ENCODE measurements at regions not wholly inside any gene's neighbourhood (a gene's known extent, or its start where the extent isn't known, plus 50 kb on each side); places are given as distances from the start of the nearest gene placed in this dataset.

DNA sequence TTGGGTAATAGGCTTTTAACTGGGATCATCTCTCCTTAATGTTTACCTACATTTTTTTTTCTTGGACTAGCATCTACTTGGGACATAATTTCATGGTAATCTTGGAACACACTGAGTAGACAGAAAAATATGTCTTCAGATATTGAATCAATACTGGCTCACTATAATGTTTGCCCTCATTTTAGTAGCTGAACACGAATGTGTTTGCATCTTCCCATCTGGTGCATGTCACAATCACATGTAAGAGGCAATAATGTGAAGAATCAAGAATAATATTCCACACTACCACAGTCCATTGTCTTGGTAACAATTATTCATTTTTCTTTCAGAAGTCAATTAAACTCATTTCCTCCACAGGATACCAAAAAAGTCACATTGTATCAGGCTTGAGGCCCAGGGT lies 382.7 kb upstream of the CDH10 start:
- Histone ChIP-seq H3K4me3 (no peak overlapping the region), H3K4me1 (ENCODE audit: low read depth) (no peaks in the 10 kb centered on the region), H3K36me3 (ENCODE audit: low read depth) (no peaks in the 10 kb centered on the region), H3K9me3 (peaks cover 38% of the 10 kb centered on the region)
- DNase-seq = no peak
- intact Hi-C loops (cut with DNase I, micrococcal nuclease) = no loop called here
- ATAC-seq = no peak
- TF ChIP-seq, protein P1, sequence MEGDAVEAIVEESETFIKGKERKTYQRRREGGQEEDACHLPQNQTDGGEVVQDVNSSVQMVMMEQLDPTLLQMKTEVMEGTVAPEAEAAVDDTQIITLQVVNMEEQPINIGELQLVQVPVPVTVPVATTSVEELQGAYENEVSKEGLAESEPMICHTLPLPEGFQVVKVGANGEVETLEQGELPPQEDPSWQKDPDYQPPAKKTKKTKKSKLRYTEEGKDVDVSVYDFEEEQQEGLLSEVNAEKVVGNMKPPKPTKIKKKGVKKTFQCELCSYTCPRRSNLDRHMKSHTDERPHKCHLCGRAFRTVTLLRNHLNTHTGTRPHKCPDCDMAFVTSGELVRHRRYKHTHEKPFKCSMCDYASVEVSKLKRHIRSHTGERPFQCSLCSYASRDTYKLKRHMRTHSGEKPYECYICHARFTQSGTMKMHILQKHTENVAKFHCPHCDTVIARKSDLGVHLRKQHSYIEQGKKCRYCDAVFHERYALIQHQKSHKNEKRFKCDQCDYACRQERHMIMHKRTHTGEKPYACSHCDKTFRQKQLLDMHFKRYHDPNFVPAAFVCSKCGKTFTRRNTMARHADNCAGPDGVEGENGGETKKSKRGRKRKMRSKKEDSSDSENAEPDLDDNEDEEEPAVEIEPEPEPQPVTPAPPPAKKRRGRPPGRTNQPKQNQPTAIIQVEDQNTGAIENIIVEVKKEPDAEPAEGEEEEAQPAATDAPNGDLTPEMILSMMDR (IDR thresholded peaks at IDR 0.05) = no peak

DNA sequence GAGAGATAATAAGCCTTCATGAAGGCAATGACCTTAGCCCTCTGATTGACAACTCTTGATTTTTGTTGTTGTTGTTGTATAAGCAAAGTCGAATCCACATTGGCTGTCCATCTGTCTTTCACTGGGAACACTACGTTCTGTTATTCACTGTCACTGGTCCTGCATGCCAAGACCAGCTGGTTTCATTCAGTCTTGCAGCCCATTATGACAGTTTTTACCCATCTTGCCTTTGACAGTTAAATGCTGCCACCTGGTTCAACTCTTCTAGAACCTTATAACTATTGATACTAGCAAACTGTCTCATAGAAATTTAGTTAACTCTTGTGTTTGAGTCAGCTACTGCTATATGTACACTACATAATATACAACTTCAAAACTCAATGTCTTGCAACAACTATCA lies 382.3 kb upstream of the CDH10 start:
- Histone ChIP-seq H3K9me3 (peaks cover 34% of the 10 kb centered on the region), H3K36me3 (ENCODE audit: low read depth) (no peaks in the 10 kb centered on the region), H3K4me1 (ENCODE audit: low read depth) (no peaks in the 10 kb centered on the region), H3K4me3 (no peak overlapping the region)
- ATAC-seq (no peak), DNase-seq (no peak)
- TF ChIP-seq, protein P1 (IDR thresholded peaks at IDR 0.05) = no peak
- intact Hi-C loops (cut with DNase I, micrococcal nuclease) = no loop called here

DNA sequence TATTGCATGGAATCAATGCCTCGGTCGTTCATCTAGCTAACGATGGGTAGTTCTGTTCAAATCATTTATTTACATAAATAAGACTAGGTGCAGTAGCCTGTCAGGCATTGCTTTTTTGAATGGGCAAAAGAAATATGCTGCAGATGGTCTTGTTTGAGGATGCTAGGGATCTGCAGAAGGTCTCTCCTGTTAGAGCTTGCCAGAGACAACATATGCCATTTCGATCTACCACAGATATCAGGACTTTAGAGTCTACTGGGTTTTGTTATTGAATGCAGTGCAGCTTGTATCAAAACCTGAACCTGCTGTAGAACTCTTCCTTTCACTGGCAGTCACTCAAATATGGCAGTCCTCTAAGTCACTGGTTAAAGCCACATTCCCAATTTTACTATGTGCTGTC lies 381.1 kb upstream of the CDH10 start:
- ATAC-seq = no peak
- Histone ChIP-seq H3K36me3 (ENCODE audit: low read depth) (no peaks in the 10 kb centered on the region), H3K4me3 (no peak overlapping the region), H3K9me3 (peaks cover 34% of the 10 kb centered on the region), H3K4me1 (ENCODE audit: low read depth) (no peaks in the 10 kb centered on the region)
- intact Hi-C loops (cut with DNase I, micrococcal nuclease) = no loop called here
- TF ChIP-seq, protein P1 (IDR thresholded peaks at IDR 0.05) = no peak
- no peak for DNase-seq

DNA sequence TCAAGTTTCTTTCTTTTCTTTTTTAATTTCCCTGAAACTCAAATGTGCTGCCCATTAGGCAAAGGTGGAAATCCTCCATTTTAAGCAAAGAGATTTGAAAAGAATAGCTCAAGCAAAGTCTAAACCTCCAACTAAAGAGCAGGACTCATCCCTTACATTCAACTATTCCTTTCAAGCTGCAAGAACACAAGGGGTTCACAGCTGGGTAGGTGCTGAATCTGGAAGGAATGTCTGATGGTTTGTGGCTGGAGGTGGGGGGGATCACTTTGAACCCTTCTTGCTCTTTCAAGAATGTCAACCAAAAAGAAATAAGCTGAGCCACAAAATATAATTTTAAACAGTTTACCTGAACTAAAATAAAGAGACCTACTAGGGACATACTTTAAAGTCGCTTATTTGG lies 375.7 kb upstream of the CDH10 start:
- no peaks in the 10 kb centered on the region for H3K4me1 ChIP-seq (ENCODE audit: low read depth)
- ATAC-seq = no peak

GRCh38 chr5:25009063-25009462 lies 364.3 kb upstream of the CDH10 start:
- intact Hi-C loops (cut with DNase I, micrococcal nuclease) = no loop called here

More for the DNA sequence above, 375.7 kb upstream of the CDH10 start:
- no peak overlapping the region for H3K4me3 ChIP-seq
- no peaks in the 10 kb centered on the region for H3K36me3 ChIP-seq (ENCODE audit: low read depth)
- peaks cover 38% of the 10 kb centered on the region for H3K9me3 ChIP-seq
- intact Hi-C loops (cut with DNase I, micrococcal nuclease) = no loop called here
- TF ChIP-seq, protein P1 (IDR thresholded peaks at IDR 0.05) = no peak
- DNase-seq = no peak

More at GRCh38 chr5:25009063-25009462, 364.3 kb upstream of the CDH10 start:
- Histone ChIP-seq H3K4me1 (ENCODE audit: low read depth) (no peaks in the 10 kb centered on the region), H3K36me3 (ENCODE audit: low read depth) (no peaks in the 10 kb centered on the region), H3K9me3 (peaks cover 48% of the 10 kb centered on the region), H3K4me3 (no peak overlapping the region)
- DNase-seq = no peak
- ATAC-seq = no peak
- TF ChIP-seq, protein P1 (IDR thresholded peaks at IDR 0.05) = no peak
